DMS53 treated with DMSO at 0.1 percent for 48 hours (cell line): ENCODE measurements at regions not wholly inside any gene's neighbourhood (a gene's known extent, or its start where the extent isn't known, plus 50 kb on each side); places are given as distances from the start of the nearest gene placed in this dataset.
"Not testable (repeated sequence)": the region's sequence is repeated elsewhere in the genome, so short reads cannot be mapped to it uniquely, and the experiment has no call there.

ENCODE experiments used
- DNase-seq: peaks from one replicate; lab custom pipeline; 2025; ENCODE audit not compliant: unreplicated experiment; lab: John Stamatoyannopoulos, UW

GRCh38 chr15:95761501-95762165 lies 568.9 kb upstream of the NR2F2 start:
- no peak for DNase-seq

- DNase-seq: no peak
Observed at GRCh38 chr15:95763426-95763825, 567.1 kb upstream of the NR2F2 start.

DNA sequence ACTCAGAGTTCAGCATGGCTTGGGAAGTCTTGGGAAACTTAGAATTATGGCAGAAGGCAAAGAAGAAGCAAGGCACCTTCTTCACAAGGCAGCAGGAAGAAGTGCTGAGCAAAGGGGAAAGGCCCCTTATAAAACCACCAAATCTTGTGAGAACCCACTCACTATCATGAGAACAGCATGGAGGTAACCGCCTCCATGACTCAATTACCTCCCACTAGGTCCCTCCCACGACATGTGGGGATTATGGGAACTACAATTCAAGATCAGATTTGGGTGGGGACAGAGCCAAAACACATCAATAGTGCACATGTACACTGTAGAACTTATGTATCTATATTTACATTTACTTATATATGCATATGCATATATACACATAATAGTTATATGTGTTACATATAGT lies 565.3 kb upstream of the NR2F2 start:
- no peak for DNase-seq

DNA sequence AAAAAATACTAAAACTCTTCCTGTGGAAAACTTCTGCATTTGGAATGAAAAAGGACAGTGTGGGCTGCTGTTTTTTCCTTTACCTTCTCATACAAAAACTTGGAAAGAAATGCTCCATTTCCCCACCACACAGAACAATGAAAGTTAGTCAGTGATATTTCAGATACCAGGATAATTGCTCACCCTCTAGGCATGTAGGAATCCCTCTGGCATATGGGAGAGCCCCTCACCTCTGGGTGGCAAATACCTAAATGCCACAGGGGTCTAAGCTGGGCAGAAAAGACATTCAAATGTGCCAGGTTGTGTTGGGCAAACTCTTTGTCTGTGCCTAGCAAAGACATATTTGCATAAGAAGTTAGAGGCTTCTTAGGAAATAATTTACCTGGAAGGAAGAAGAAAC lies 560.3 kb upstream of the NR2F2 start:
- no peak for DNase-seq

GRCh38 chr15:95772982-95773381 lies 557.5 kb upstream of the NR2F2 start:
- DNase-seq: no peak

DNA sequence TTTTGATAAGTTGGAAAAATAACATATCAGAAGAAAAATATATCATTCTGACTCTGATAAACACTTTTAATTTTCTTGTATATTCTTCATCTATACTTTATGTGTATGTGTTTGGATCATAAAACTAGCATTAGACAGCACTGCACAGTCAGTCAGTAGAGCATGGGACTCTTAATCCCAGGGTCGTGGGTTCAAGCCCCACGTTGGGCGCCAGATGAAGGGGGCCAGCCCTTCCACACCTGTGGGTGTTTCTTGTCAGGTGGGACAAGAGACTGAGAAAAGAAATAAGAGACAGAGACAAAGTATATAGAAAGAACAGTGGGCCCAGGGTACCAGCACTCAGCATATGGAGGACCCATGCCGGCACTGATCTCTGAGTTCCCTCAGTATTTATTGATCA lies 546.0 kb upstream of the NR2F2 start:
- no peak for DNase-seq

GRCh38 chr15:95785276-95785675 lies 545.2 kb upstream of the NR2F2 start:
- not testable (repeated sequence) for DNase-seq

DNA sequence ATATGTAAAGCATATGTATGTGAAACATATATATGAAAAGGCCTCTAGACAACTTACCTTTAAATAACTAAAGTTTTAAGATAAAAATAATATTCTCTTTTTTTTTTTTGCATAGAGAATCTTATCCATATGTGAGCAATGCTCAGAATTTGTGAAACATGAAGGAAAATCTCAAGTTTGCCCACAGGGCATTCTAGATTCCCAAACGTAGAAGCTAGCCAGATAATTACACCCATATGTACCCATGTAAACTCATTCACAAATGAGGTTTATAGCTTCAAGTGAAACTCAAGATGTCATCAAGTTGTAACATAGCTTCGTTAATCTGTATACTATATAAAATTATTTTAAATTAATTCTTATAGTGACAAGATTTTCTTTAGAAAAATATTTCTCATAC lies 537.3 kb upstream of the NR2F2 start:
- no peak for DNase-seq

DNA sequence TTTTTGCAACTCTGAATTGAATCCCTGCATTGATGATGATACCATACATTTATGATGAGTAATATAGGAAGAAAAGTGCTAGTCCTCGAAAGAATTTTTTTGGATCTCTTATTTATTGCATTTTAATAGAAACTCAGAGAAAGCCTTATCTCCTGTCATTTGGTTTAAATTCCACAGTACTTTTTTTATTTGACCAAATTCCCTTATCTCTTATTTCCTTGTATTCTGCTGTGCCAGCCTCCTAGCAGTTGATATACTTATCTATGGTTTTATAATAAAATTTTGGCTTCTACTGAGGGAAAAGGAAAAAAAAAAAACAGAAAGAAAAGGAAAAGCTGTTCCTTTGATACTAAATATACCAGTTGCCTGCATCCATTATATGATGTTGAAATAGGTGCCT lies 535.1 kb upstream of the NR2F2 start:
- DNase-seq: no peak

DNA sequence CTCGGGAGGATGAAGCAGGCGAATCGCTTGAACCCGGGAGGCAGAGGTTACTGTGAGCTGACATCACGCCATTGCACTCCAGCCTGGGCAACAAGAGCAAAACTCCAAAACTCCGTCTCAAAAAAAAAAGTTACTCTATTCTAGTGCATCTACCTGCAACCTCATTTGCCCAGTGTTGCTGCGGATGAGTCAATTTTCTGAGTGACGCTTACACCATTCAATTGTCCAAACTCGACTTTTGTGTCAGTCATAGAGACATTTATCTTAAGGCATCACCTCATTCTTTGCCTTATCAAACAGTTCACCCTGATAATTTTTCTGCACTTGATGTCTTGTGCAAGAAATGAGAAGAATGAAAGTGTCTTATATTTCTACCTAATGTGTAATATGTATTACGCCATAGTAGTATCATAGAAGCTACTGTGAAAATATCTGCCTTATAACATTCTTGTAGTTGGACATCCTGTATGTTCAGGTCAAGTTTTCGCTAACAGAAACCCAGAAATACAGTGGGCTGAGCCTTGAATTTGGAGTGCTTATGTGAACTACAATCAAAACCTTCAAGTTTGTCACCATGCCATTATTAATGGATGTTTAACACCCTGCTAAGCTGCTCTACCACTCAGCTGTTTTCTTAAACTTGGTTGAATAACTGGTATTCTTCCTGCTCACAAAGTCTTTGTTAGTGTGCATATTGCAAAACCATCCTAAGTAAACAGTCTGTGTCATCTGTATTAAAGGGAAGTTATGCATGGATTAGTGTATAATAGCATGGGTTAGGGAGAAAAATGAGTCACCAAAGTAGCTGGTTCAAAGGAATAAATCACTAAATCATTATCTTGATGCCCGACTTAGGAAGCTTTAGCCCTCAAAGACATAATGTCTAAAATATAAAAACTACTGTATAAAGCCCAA lies 531.0 kb upstream of the NR2F2 start:
- DNase-seq: no peak

GRCh38 chr15:95804484-95804883 lies 526.0 kb upstream of the NR2F2 start:
- no peak for DNase-seq

DNA sequence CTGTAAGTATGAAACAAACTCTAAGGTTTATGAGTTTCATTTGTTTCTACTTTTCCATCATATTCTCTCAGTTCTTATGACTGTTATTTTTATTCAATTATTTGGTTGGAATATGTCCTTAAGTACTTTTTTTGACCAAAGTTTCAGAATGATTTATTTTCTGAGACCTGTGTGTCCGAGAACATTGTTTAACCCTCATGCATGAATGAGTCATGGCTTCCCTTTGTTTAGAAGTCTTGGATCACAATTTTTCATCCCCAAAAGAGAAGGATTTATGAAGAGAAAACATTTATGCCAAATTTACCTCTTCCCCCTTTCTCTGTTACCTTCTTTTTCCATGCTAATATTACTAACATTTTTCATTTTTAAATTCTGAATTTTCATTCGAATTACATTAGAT lies 518.0 kb upstream of the NR2F2 start:
- DNase-seq: no peak

DNA sequence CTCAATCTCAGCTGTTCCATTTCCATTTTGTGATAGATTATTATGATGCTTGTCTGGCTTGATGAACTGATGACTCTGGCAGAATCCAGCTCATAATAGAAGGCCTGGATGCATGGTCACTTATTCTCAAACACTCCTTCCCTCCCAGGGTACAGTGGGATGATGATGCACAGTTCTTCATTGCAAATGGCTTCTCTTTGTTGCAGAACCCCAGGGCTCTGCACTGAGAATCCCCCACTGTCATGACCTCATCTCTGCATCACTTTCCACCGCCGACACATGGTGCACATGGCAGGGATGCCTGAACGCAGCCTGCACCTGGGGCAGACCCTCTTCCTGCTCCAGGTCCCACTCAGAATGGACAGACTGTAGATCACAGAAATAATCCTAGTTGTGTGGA lies 515.6 kb upstream of the NR2F2 start:
- no peak for DNase-seq

DNA sequence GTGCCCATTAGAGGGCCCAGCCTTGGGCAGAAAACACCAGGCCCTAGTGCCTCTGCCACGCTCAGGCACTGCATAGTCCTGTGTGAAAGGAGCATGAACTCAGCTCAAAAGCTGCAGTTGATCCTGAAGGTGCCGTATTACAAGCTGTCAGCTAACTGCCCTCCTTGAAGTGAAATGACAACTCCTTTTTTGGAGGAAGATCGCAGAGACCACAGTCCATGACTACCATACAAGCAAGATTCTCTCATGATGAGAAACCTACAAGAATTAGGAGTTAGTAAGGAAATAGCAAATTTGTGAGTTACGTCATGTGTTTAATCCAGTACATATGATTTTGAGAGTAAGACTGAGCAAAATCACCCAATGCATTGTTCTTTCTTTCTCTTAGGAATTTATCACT lies 513.9 kb upstream of the NR2F2 start:
- DNase-seq: no peak

GRCh38 chr15:95822961-95823360 lies 507.5 kb upstream of the NR2F2 start:
- DNase-seq: no peak

DNA sequence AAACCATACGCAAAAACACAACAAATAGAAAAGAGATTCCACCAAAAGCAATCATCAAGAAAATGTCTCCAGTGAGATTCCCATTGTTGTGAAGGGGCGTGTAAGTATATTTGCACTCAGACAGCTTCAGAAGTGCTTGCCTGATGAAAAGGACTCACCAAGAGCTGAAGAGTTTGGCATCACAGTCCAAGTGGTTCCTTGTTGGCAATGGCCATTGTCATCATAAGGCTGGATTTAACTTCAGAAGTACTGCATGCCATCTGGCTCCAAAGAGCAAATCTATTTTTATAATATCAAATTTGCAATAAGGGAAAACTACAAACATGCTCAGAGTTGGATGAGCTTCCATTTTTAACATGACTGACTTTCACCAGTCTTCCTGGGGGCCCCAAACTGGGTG lies 505.3 kb upstream of the NR2F2 start:
- no peak for DNase-seq

- no peak for DNase-seq
Observed at GRCh38 chr15:95825671-95826411, 504.7 kb upstream of the NR2F2 start.

DNA sequence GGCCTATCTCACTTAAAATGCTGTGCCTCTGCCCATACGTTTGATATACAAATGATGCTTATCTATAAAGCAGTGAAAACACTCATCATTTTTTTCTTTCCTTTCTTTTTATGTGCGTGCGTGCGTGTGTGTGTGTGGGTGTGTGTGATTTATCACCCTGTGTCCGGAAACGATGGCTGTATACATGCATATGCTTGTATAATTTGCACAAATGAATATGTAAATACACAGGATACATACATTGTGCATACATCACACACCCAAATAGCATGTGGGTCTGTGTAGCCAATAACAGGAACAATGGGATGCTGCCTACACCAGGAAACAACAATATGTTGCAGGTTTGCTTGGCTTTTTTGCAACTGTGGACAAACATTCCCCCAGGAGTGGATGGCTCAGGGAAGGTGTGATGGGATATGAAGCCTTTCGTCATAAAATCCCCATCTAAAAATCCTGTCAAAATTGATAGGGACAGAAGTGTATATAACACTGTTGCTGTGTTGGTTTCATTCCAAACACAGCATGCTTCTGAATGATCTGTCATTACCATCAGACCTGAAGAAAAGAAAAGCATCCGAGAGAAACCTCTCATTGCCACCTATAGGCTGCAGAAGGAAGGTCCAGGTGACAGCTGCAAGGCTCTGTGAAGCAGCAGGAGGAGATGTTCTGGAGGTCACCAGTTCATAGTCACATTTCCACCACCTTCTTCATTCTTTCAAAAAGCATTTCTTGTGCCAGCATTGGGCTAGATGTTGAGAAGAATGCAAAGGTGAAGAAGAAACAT lies 503.9 kb upstream of the NR2F2 start:
- no peak for DNase-seq

DNA sequence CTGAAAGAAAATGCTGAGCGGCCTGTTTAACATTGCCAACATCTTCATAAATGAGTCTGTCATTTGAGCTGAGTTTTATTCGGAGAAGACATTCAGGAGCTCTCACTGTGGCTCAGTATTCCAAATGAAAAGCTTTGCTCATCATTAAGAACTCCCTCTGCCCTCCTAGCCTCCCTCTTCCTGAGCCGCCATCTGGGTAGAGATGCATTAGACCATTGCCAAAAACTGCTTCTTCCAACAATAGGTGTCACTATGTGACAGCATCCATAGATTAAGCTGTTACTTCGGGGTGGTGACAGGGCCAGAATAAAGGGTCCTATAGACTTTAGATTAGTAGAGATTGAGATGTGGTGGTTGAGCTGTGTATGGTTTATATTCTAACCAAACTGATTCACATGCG lies 501.4 kb upstream of the NR2F2 start:
- DNase-seq: no peak

DNA sequence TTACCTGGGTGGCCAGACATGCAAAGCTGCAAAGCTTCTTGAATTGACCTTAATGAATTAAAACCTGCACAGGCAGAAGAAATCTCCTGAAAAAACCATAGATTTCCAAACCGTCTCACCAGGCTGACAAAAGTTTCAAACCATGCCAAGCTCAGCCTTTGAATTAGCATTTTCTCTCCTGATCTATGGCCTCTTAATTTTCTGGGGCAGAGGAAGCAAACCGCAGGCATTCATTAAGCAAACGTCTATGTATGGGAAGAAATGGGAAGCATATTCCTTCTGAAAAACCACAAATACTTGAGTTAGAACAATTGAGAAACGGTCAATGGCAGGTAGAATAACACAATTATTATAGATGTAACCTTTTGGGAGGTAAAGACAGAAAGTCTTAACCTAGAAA lies 500.2 kb upstream of the NR2F2 start:
- no peak for DNase-seq

DNA sequence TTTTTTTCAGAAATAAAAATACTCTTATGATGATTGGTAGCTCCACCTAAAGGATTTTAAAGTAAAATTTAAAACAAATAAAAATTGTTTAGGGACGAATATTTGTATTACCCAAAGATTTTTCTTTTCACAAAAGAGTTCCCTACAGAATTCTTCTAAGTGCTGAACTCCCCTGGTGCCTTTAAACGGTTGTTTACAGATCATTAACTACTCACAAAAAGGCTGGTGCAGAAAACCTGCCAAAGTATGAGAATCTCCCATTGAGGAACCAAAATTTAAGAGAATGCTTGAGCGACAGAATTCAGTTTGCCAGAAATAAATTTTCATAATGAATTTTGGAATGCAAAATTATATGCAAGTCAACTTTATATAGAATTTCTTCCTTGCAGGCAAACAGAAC lies 497.8 kb upstream of the NR2F2 start:
- DNase-seq: no peak
